SK-N-SH (cell line): ENCODE measurements at regions not wholly inside any gene's neighbourhood (a gene's known extent, or its start where the extent isn't known, plus 50 kb on each side); places are given as distances from the start of the nearest gene placed in this dataset.

Experiments
- CTCF ChIP-seq: fragments of 200-600 bp; sonication (generic); IDR thresholded peaks from 2 replicates; pipeline ENCODE4 v1.6.1; 2017; ENCODE audit warnings: antibody characterized with exemption, mild to moderate bottlenecking, moderate library complexity
- EZH2phosphoT487 ChIP-seq: fragments of 200-600 bp; sonication (generic); IDR thresholded peaks from 2 replicates; pipeline ENCODE4 v1.6.1; 2017; ENCODE audit warnings: low read depth, mixed run types, mild to moderate bottlenecking, antibody characterized with exemption, moderate library complexity, borderline replicate concordance
- GABPA ChIP-seq: IDR thresholded peaks from 2 replicates; pipeline ENCODE4 v1.4.0; 2012; ENCODE audit warnings: low read depth, mild to moderate bottlenecking
- JUND ChIP-seq: IDR thresholded peaks from 2 replicates; pipeline ENCODE4 v1.4.0; 2012
- MXI1 ChIP-seq: IDR thresholded peaks from 2 replicates; pipeline ENCODE4 v1.6.1; 2012; ENCODE audit warnings: mild to moderate bottlenecking, low read depth, low read length, improper control_type of control experiment
- REST ChIP-seq: IDR thresholded peaks from 2 replicates; pipeline ENCODE4 v1.6.1; 2012; ENCODE audit warnings: mild to moderate bottlenecking, low read depth, low read length, moderate library complexity

GRCh38 chr9:111195766-111196165 lies 134.3 kb downstream of the OR2K2 start:
- no peak for TF ChIP-seq CTCF
- no peak for TF ChIP-seq GABPA
- no peak for TF ChIP-seq REST
- TF ChIP-seq EZH2phosphoT487, result no peak
- TF ChIP-seq JUND, result no peak
- no peak for TF ChIP-seq MXI1
